HepG2 (cell line): ENCODE measurements at regions not wholly inside any gene's neighbourhood (a gene's known extent, or its start where the extent isn't known, plus 50 kb on each side); places are given as distances from the start of the nearest gene placed in this dataset.

ENCODE experiments used
- ATAC-seq: fragments of 200-7000 bp; cut with Tn5 transposase; 3 replicates; pipeline ENCODE4 v1.9.1; 2020; ENCODE audit warnings: mild to moderate bottlenecking, moderate library complexity
- BruUV-seq: library from RNA; stranded (reverse); fragments of 400-500 nt; replicated peaks from 2 replicates; lab custom pipeline; 2021; lab: Mats Ljungman, UMichigan
- CTCF ChIA-PET: fragments of 300-600 bp; formaldehyde crosslinking; extraction: SDS; loops from one replicate; lab custom pipeline; 2021; ENCODE audit warnings: low total read pairs, inconsistent platforms, low intra/inter-chr PET ratio; lab: Yijun Ruan, JAX
- POLR2A ChIA-PET: fragments of 350-600 bp; sonication (Branson Sonifier 250); formaldehyde crosslinking; loops from one replicate; lab custom pipeline; 2020; ENCODE audit warnings: antibody characterized with exemption, inconsistent platforms; lab: Yijun Ruan, JAX
- DNase-seq: peaks from one replicate; pipeline ENCODE4 v3.0.0-alpha.2; 2015; ENCODE audit warnings: low spot score
- FAIRE-seq: peaks from 3 replicates; lab custom pipeline; 2011; peaks lifted over from hg19 to GRCh38; lab: Jason Lieb, UNC
- H2AFZ ChIP-seq: one replicate; pipeline ENCODE4 v1.6.1; 2011; ENCODE audit warnings: low read length, inconsistent platforms
- H3K27ac ChIP-seq: fragments of 300-600 bp; 3 replicates; pipeline ENCODE4 v1.8.0; 2011; ENCODE audit warnings: mixed run types, mild to moderate bottlenecking, mixed read lengths, low read length, inconsistent platforms; ENCODE audit not compliant: insufficient read depth; ENCODE audit errors: extremely low read length
- H3K27me3 ChIP-seq, 2 experiments: fragments of 200-600 bp in 1 of 2; 2 replicates in 1 of 2; 3 replicates in 1 of 2; pipeline versions ENCODE4 v1.6.0 to v1.8.0; 2011; ENCODE audit warnings: low read length in 2 of 2, mild to moderate bottlenecking in 2 of 2, moderate library complexity in 2 of 2, inconsistent platforms in 1 of 2; ENCODE audit not compliant: insufficient read depth in 2 of 2, control insufficient read depth in 1 of 2
- H3K36me3 ChIP-seq, 2 experiments: fragments of 200-600 bp in 1 of 2; replicated peaks in 1 of 2; 2 replicates in 1 of 2; 3 replicates in 1 of 2; pipeline versions ENCODE4 v1.5.1 to v1.8.0; 2011; ENCODE audit warnings: low read length in 2 of 2, inconsistent platforms in 1 of 2; ENCODE audit not compliant: insufficient read depth in 2 of 2, control insufficient read depth in 1 of 2
- H3K4me1 ChIP-seq: 2 replicates; pipeline ENCODE4 v1.5.1; 2012; ENCODE audit warnings: low read length, inconsistent platforms; ENCODE audit not compliant: insufficient read depth
- H3K4me2 ChIP-seq: 2 replicates; pipeline ENCODE4 v1.6.0; 2011; ENCODE audit warnings: low read depth, low read length, inconsistent platforms
- H3K4me3 ChIP-seq, 3 experiments: fragments of 200-600 bp in 1 of 3; sonication (generic), shearing (Covaris generic) in 1 of 3; replicated peaks in 1 of 3; 2 replicates each; pipeline ENCODE4 v1.5.1; 2011 to 2016; ENCODE audit warnings: low read length in 3 of 3, inconsistent platforms in 2 of 3, low read depth in 2 of 3, mild to moderate bottlenecking in 2 of 3, control low read depth in 1 of 3, mixed read lengths in 1 of 3; ENCODE audit not compliant: insufficient read depth in 1 of 3
- H3K79me2 ChIP-seq: one replicate; pipeline ENCODE4 v1.6.1; 2011; ENCODE audit warnings: low read length, inconsistent platforms; ENCODE audit not compliant: insufficient read depth
- H3K9ac ChIP-seq: 2 replicates; pipeline ENCODE4 v1.6.0; 2011; ENCODE audit warnings: mild to moderate bottlenecking, low read depth, low read length, inconsistent platforms; ENCODE audit not compliant: insufficient read depth
- H3K9me3 ChIP-seq: 2 replicates; pipeline ENCODE4 v1.5.1; 2012; ENCODE audit warnings: mild to moderate bottlenecking, low read length
- H4K20me1 ChIP-seq: 2 replicates; pipeline ENCODE4 v1.6.0; 2011; ENCODE audit warnings: inconsistent platforms, mild to moderate bottlenecking, low read length, moderate library complexity; ENCODE audit not compliant: insufficient read depth
- CEBPB ChIP-seq: IDR thresholded peaks from 2 replicates; pipeline ENCODE4 v1.6.1; 2011; ENCODE audit warnings: low read depth, low read length, improper control_type of control experiment, borderline replicate concordance
- CREB1 ChIP-seq, 2 experiments: fragments of 450-650 bp in 1 of 2; IDR thresholded peaks; 2 replicates each; pipeline ENCODE4 v1.6.1; 2016 to 2017; ENCODE audit warnings: control low read depth in 1 of 2, mild to moderate bottlenecking in 1 of 2, missing compliant biosample characterization in 1 of 2, missing genetic modification characterization in 1 of 2
- FLYWCH1 ChIP-seq: sonication (generic); formaldehyde crosslinking; IDR thresholded peaks from 2 replicates; pipeline ENCODE4 v1.8.1; 2023; ENCODE audit warnings: mild to moderate bottlenecking, missing genetic modification reagents
- MLXIP ChIP-seq: sonication (generic); formaldehyde crosslinking; IDR thresholded peaks from 2 replicates; pipeline ENCODE4 v1.9.0; 2021; ENCODE audit warnings: missing genetic modification reagents, borderline replicate concordance
- ZHX2 ChIP-seq, 2 experiments: sonication (generic) in 1 of 2; formaldehyde crosslinking in 1 of 2; IDR thresholded peaks; 2 replicates each; pipeline versions ENCODE4 v1.6.1 to v1.9.0; 2014 to 2022; ENCODE audit warnings: antibody characterized with exemption in 1 of 2, borderline replicate concordance in 1 of 2, inconsistent platforms in 1 of 2, low read depth in 1 of 2, missing genetic modification reagents in 1 of 2
- ZNF136 ChIP-seq: sonication (generic); formaldehyde crosslinking; IDR thresholded peaks from 2 replicates; pipeline ENCODE4 v1.8.1; 2022; ENCODE audit warnings: low read depth, mild to moderate bottlenecking, moderate library complexity, missing genetic modification reagents
- ZNF670 ChIP-seq: sonication (generic); formaldehyde crosslinking; IDR thresholded peaks from 2 replicates; pipeline ENCODE4 v1.8.0; 2022; ENCODE audit warnings: mild to moderate bottlenecking, missing genetic modification reagents, borderline replicate concordance
- ZNF709 ChIP-seq: sonication (generic); formaldehyde crosslinking; IDR thresholded peaks from 2 replicates; pipeline ENCODE4 v1.5.0; 2020; ENCODE audit warnings: mild to moderate bottlenecking, missing genetic modification reagents
- ZSCAN22 ChIP-seq: sonication (generic); formaldehyde crosslinking; IDR thresholded peaks from 2 replicates; pipeline ENCODE4 v1.4.0; 2020; ENCODE audit warnings: mild to moderate bottlenecking, missing genetic modification reagents
- ZSCAN29 ChIP-seq: sonication (generic); formaldehyde crosslinking; conservative IDR thresholded peaks from 2 replicates; pipeline ENCODE4 v1.4.0; 2020; ENCODE audit warnings: mild to moderate bottlenecking, missing genetic modification reagents
- WGBS: methylation state at CpG from one replicate; pipeline ENCODE4 v1.1.6; 2017; ENCODE audit warnings: low lambda C conversion rate; 5-methylcytosine and 5-hydroxymethylcytosine counted together
- in situ Hi-C: cut with HindIII; loops from 2 replicates; pipeline ENCODE4 v1.10.0; 2017; ENCODE audit warnings: low pct_unique_long_range_greater_than_20kb; ENCODE audit not compliant: extremely low pct_ligation_motif_present
- intact Hi-C: fragments of 100-400 bp; cut with micrococcal nuclease; formaldehyde crosslinking; loops from one replicate; pipeline ENCODE4 v1.10.0; 2022; ENCODE audit not compliant: unreplicated experiment

- TF ChIP-seq MLXIP (CRISPR knock-in tag): no peak
These were observed 498.1 kb downstream of the NPIPA7 start (continued) for GRCh38 chr16:16877061-16877460.

GRCh38 chr16:16879567-16880251, 500.8 kb downstream of the NPIPA7 start:
- Histone ChIP-seq H3K4me2 (no peak overlapping the region), H3K36me3 (no peaks in the 10 kb centered on the region), H3K4me1 (no peaks in the 10 kb centered on the region), H3K79me2 (no peaks in the 10 kb centered on the region), H3K27ac (no peak overlapping the region)
- intact Hi-C loops: no loop called here
- DNase-seq: no peak
- TF ChIP-seq ZNF709 (CRISPR knock-in tag) (no peak), FLYWCH1 (no peak), ZNF670 (CRISPR knock-in tag) (no peak), CREB1 (IDR thresholded peaks at IDR 0.05) (peak; percentile 88), CREB1 (CRISPR knock-in tag; IDR thresholded peaks at IDR 0.05) (no peak), ZSCAN22 (CRISPR knock-in tag) (no peak), ZNF136 (CRISPR knock-in tag) (no peak), ZHX2 (IDR thresholded peaks at IDR 0.05; ENCODE audit: low read depth) (no peak), ZHX2 (CRISPR knock-in tag; IDR thresholded peaks at IDR 0.05; ENCODE audit: borderline replicate concordance) (no peak), ZSCAN29 (CRISPR knock-in tag) (no peak), CEBPB (0 out of 2 replicates have a peak, but pooled peaks have one; percentile 3)
- TF ChIP-seq, all 625 proteins: peak for 2
- ChIA-PET POLR2A (no interaction called here), CTCF (no interaction called here)
- ATAC-seq: no peak
- Histone ChIP-seq H3K9ac (no peak overlapping the region), H3K4me3 (no peak overlapping the region), H3K9me3 (no peaks in the 10 kb centered on the region), H2AFZ (no peak overlapping the region), H4K20me1 (no peaks in the 10 kb centered on the region), H3K27me3 (no peaks in the 10 kb centered on the region)
- in situ Hi-C loops: no loop called here
- no TSS peak for BruUV-seq
- FAIRE-seq: no peak
- WGBS: 12% methylated on average over 8 of the region's 8 CpGs
